SK-N-SH treated with all-trans-retinoic acid at 6 μM for 48 hours (cell line): ENCODE measurements at regions not wholly inside any gene's neighbourhood (a gene's known extent, or its start where the extent isn't known, plus 50 kb on each side); places are given as distances from the start of the nearest gene placed in this dataset.

Source experiments
- ATAC-seq: fragments of 200-7000 bp; cut with Tn5 transposase; 3 replicates; pipeline ENCODE4 v1.9.1; 2020; ENCODE audit warnings: mild to moderate bottlenecking, moderate library complexity
- ARNTL ChIP-seq: fragments of 450-650 bp; formaldehyde crosslinking; IDR thresholded peaks from 2 replicates; pipeline ENCODE4 v1.5.0; 2020; ENCODE audit warnings: low read depth, mild to moderate bottlenecking, moderate library complexity, borderline replicate concordance
- BACH2 ChIP-seq: fragments of 250-450 bp; sonication (Bioruptor Pico); IDR thresholded peaks from 2 replicates; pipeline ENCODE4 v1.9.0; 2021; ENCODE audit warnings: mild to moderate bottlenecking, borderline replicate concordance
- CREB5 ChIP-seq: fragments of 250-450 bp; sonication (Bioruptor Pico); IDR thresholded peaks from 2 replicates; pipeline ENCODE4 v1.5.1; 2020; ENCODE audit warnings: low read depth, mild to moderate bottlenecking, moderate library complexity
- CSDC2 ChIP-seq: fragments of 250-450 bp; sonication (Bioruptor Pico); IDR thresholded peaks from 2 replicates; pipeline ENCODE4 v1.5.0; 2020; ENCODE audit warnings: mild to moderate bottlenecking, moderate library complexity
- CSRNP3 ChIP-seq: fragments of 250-450 bp; sonication (Bioruptor Pico); IDR thresholded peaks from 2 replicates; pipeline ENCODE4 v1.5.1; 2021; ENCODE audit warnings: mild to moderate bottlenecking, moderate library complexity
- ESRRG ChIP-seq: fragments of 250-450 bp; sonication (Bioruptor Pico); IDR thresholded peaks from 2 replicates; pipeline ENCODE4 v1.6.1; 2021; ENCODE audit warnings: mild to moderate bottlenecking
- GLIS3 ChIP-seq: fragments of 250-450 bp; sonication (Bioruptor Pico); IDR thresholded peaks from 2 replicates; pipeline ENCODE4 v1.5.0; 2020; ENCODE audit warnings: mild to moderate bottlenecking, moderate library complexity
- OSR1 ChIP-seq: fragments of 250-450 bp; sonication (Bioruptor Pico); IDR thresholded peaks from 2 replicates; pipeline ENCODE4 v1.8.0; 2022; ENCODE audit warnings: moderate library complexity, mild to moderate bottlenecking, inconsistent platforms
- POU6F1 ChIP-seq: fragments of 250-450 bp; sonication (Bioruptor Pico); IDR thresholded peaks from 2 replicates; pipeline ENCODE4 v1.8.0; 2021; ENCODE audit warnings: low read depth, mild to moderate bottlenecking, moderate library complexity, borderline replicate concordance
- PPARA ChIP-seq: fragments of 250-450 bp; sonication (Bioruptor Pico); IDR thresholded peaks from 2 replicates; pipeline ENCODE4 v1.5.0; 2020; ENCODE audit warnings: mild to moderate bottlenecking, borderline replicate concordance
- RARB ChIP-seq: fragments of 250-450 bp; sonication (Bioruptor Pico); IDR thresholded peaks from 2 replicates; pipeline ENCODE4 v1.8.0; 2021; ENCODE audit warnings: mild to moderate bottlenecking, moderate library complexity
- TCF4 ChIP-seq: fragments of 250-450 bp; sonication (Bioruptor Pico); IDR thresholded peaks from 2 replicates; pipeline ENCODE4 v1.8.0; 2021; ENCODE audit warnings: mild to moderate bottlenecking, moderate library complexity, borderline replicate concordance
- TOX ChIP-seq: fragments of 250-450 bp; sonication (Bioruptor Pico); IDR thresholded peaks from 2 replicates; pipeline ENCODE4 v1.8.0; 2021; ENCODE audit warnings: mild to moderate bottlenecking, moderate library complexity, borderline replicate concordance
- TSHZ2 ChIP-seq: fragments of 250-450 bp; sonication (Bioruptor Pico); IDR thresholded peaks from 2 replicates; pipeline ENCODE4 v1.5.0; 2020; ENCODE audit warnings: mild to moderate bottlenecking, moderate library complexity
- ZC3H10 ChIP-seq: fragments of 250-450 bp; sonication (Bioruptor Pico); IDR thresholded peaks from 2 replicates; pipeline ENCODE4 v1.5.1; 2021; ENCODE audit warnings: mild to moderate bottlenecking, moderate library complexity
- ZFP3 ChIP-seq: fragments of 250-450 bp; sonication (Bioruptor Pico); IDR thresholded peaks from 2 replicates; pipeline ENCODE4 v1.5.0; 2020; ENCODE audit warnings: mild to moderate bottlenecking, moderate library complexity
- ZFP30 ChIP-seq: fragments of 450-650 bp; formaldehyde crosslinking; IDR thresholded peaks from 2 replicates; pipeline ENCODE4 v1.5.0; 2022; ENCODE audit warnings: mild to moderate bottlenecking, moderate library complexity
- ZNF565 ChIP-seq: fragments of 450-650 bp; formaldehyde crosslinking; conservative IDR thresholded peaks from 2 replicates; pipeline ENCODE4 v1.5.0; 2020; ENCODE audit warnings: low read depth, mild to moderate bottlenecking, moderate library complexity
- ZNF70 ChIP-seq: fragments of 450-650 bp; formaldehyde crosslinking; IDR thresholded peaks from 2 replicates; pipeline ENCODE4 v1.5.0; 2020; ENCODE audit warnings: mild to moderate bottlenecking, moderate library complexity
- ZNF8 ChIP-seq: fragments of 450-650 bp; formaldehyde crosslinking; IDR thresholded peaks from 2 replicates; pipeline ENCODE4 v1.5.0; 2020; ENCODE audit warnings: mild to moderate bottlenecking, moderate library complexity

GRCh38 chr20:24745206-24745605, 203.9 kb upstream of the CST7 start:
- ATAC-seq: no peak
- TF ChIP-seq ZFP3 (CRISPR knock-in tag): no peak
- TF ChIP-seq TSHZ2 (CRISPR knock-in tag): no peak
- no peak for TF ChIP-seq OSR1 (CRISPR knock-in tag)
- TF ChIP-seq CSDC2 (CRISPR knock-in tag): no peak
- TF ChIP-seq RARB: no peak
- no peak for TF ChIP-seq GLIS3
- TF ChIP-seq PPARA (CRISPR knock-in tag): no peak
- TF ChIP-seq POU6F1 (CRISPR knock-in tag): no peak
- TF ChIP-seq ZNF8: no peak
- no peak for TF ChIP-seq TOX (CRISPR knock-in tag)
- no peak for TF ChIP-seq CREB5 (CRISPR knock-in tag)
- TF ChIP-seq CSRNP3 (CRISPR knock-in tag): no peak
- TF ChIP-seq ZNF565 (CRISPR knock-in tag): no peak
- TF ChIP-seq, all 23 proteins: peak for 0

- ATAC-seq: no peak
- TF ChIP-seq TSHZ2 (CRISPR knock-in tag) (no peak), PPARA (CRISPR knock-in tag) (no peak), BACH2 (CRISPR knock-in tag) (no peak), RARB (no peak), ZFP3 (CRISPR knock-in tag) (no peak), OSR1 (CRISPR knock-in tag) (no peak), ZNF70 (CRISPR knock-in tag) (no peak), TOX (CRISPR knock-in tag) (no peak), ESRRG (CRISPR knock-in tag) (no peak), ARNTL (CRISPR knock-in tag) (no peak), TCF4 (CRISPR knock-in tag) (no peak), ZC3H10 (CRISPR knock-in tag) (no peak), CREB5 (CRISPR knock-in tag) (no peak), CSDC2 (CRISPR knock-in tag) (no peak), ZFP30 (CRISPR knock-in tag) (no peak)
Observed at GRCh38 chr20:24745617-24746350, 203.3 kb upstream of the CST7 start.
